Endothelial cell of umbilical vein (primary cell): ENCODE measurements at regions not wholly inside any gene's neighbourhood (a gene's known extent, or its start where the extent isn't known, plus 50 kb on each side); places are given as distances from the start of the nearest gene placed in this dataset.

Experiments used
- BruUV-seq: library from RNA; stranded (reverse); fragments of 400-500 nt; replicated peaks from 2 replicates; lab custom pipeline; 2021; lab: Mats Ljungman, UMichigan
- CTCF ChIA-PET: fragments of 300-600, 350-600 bp; sonication (Branson Sonifier 250); formaldehyde crosslinking; loops from one replicate; lab custom pipeline; 2021; ENCODE audit warnings: antibody characterized with exemption, inconsistent platforms; lab: Charles Lee
- POLR2A ChIA-PET: fragments of 300-600, 350-600 bp; sonication (Branson Sonifier 250); formaldehyde crosslinking; loops from one replicate; lab custom pipeline; 2021; ENCODE audit warnings: antibody characterized with exemption, inconsistent platforms; lab: Charles Lee
- DNase-seq: peaks from one replicate; pipeline ENCODE4 v3.0.0-alpha.2; 2011; ENCODE audit warnings: low read depth, low spot score
- FAIRE-seq: peaks from 2 replicates; lab custom pipeline; 2011; peaks lifted over from hg19 to GRCh38; lab: Jason Lieb, UNC
- H2AFZ ChIP-seq: 2 replicates; pipeline ENCODE4 v1.6.0; 2012; ENCODE audit warnings: low read depth, low read length, control low read depth, inconsistent platforms
- H3K27ac ChIP-seq: 2 replicates; pipeline ENCODE4 v1.5.1; 2011; ENCODE audit warnings: low read depth, mild to moderate bottlenecking, control low read depth, low read length, moderate library complexity; ENCODE audit not compliant: insufficient read depth
- H3K27me3 ChIP-seq, 2 experiments: 2 replicates each; pipeline versions ENCODE4 v1.6.0 to v1.6.1; 2011; ENCODE audit warnings: low read length in 2 of 2, mixed read lengths in 1 of 2; ENCODE audit not compliant: control insufficient read depth in 2 of 2, insufficient read depth in 2 of 2
- H3K36me3 ChIP-seq, 2 experiments: 2 replicates in 1 of 2; 3 replicates in 1 of 2; pipeline ENCODE4 v1.5.1; 2011; ENCODE audit warnings: low read length in 2 of 2, mild to moderate bottlenecking in 1 of 2, moderate library complexity in 1 of 2; ENCODE audit not compliant: control insufficient read depth in 2 of 2, insufficient read depth in 2 of 2; ENCODE audit errors: extremely low read depth in 1 of 2
- H3K4me1 ChIP-seq: 3 replicates; pipeline ENCODE4 v1.5.1; 2011; ENCODE audit warnings: mild to moderate bottlenecking, low read length; ENCODE audit not compliant: control insufficient read depth, insufficient read depth; ENCODE audit errors: extremely low read depth
- H3K4me2 ChIP-seq: 2 replicates; pipeline ENCODE4 v1.6.1; 2011; ENCODE audit warnings: low read length, control low read depth, mixed read lengths; ENCODE audit not compliant: insufficient read depth
- H3K4me3 ChIP-seq, 3 experiments: fragments of 200-600 bp in 1 of 3; sonication (generic), shearing (Covaris generic) in 1 of 3; replicated peaks in 1 of 3; 2 replicates each; pipeline ENCODE4 v1.5.1; 2011 to 2016; ENCODE audit warnings: control low read depth in 3 of 3, low read length in 3 of 3, mild to moderate bottlenecking in 2 of 3, inconsistent platforms in 1 of 3, low read depth in 1 of 3, moderate library complexity in 1 of 3; ENCODE audit not compliant: insufficient read depth in 1 of 3
- H3K79me2 ChIP-seq: 2 replicates; pipeline ENCODE4 v1.6.0; 2012; ENCODE audit warnings: low read length, inconsistent platforms; ENCODE audit not compliant: control insufficient read depth, insufficient read depth
- H3K9ac ChIP-seq: replicated peaks from 2 replicates; pipeline ENCODE3; 2011; ENCODE audit warnings: low read length, control low read depth; ENCODE audit not compliant: insufficient read depth; ENCODE audit errors: extremely low read depth
- H3K9me1 ChIP-seq: replicated peaks from 3 replicates; pipeline ENCODE4 v1.6.0; 2011; ENCODE audit warnings: mild to moderate bottlenecking, low read length; ENCODE audit not compliant: control insufficient read depth, insufficient read depth; ENCODE audit errors: extremely low read depth
- H3K9me3 ChIP-seq: replicated peaks from 2 replicates; pipeline ENCODE4 v1.5.1; 2012; ENCODE audit warnings: low read length, inconsistent platforms; ENCODE audit not compliant: control insufficient read depth, insufficient read depth
- H4K20me1 ChIP-seq: replicated peaks from 2 replicates; pipeline ENCODE3; 2011; ENCODE audit warnings: mild to moderate bottlenecking, low read length; ENCODE audit not compliant: control insufficient read depth, insufficient read depth; ENCODE audit errors: extremely low read depth
- EZH2 ChIP-seq: IDR thresholded peaks from 2 replicates; pipeline ENCODE4 v1.6.1; 2012; ENCODE audit warnings: borderline replicate concordance, low read depth, mild to moderate bottlenecking, moderate library complexity, low read length, inconsistent platforms; ENCODE audit not compliant: severe bottlenecking
- FOS ChIP-seq: IDR thresholded peaks from 2 replicates; pipeline ENCODE4 v1.6.1; 2011; ENCODE audit warnings: mild to moderate bottlenecking, low read length, moderate library complexity, borderline replicate concordance; ENCODE audit not compliant: insufficient read depth
- GATA2 ChIP-seq: IDR thresholded peaks from 2 replicates; pipeline ENCODE4 v1.7.0; 2011; ENCODE audit warnings: low read depth, mild to moderate bottlenecking, moderate library complexity, mixed read lengths, low read length; ENCODE audit not compliant: insufficient read length, insufficient read depth
- JUN ChIP-seq: IDR thresholded peaks from 2 replicates; pipeline ENCODE4 v1.6.1; 2011; ENCODE audit warnings: borderline replicate concordance, low read depth; ENCODE audit not compliant: insufficient read length, insufficient read depth
- MYC ChIP-seq: IDR thresholded peaks from one replicate; pipeline ENCODE4 v1.6.1; 2011; ENCODE audit warnings: mild to moderate bottlenecking, low read depth, low read length
- POLR2A ChIP-seq: IDR thresholded peaks from 2 replicates; pipeline ENCODE4 v1.6.1; 2012; ENCODE audit warnings: low read depth, mild to moderate bottlenecking, control low read depth, low read length
- POLR2AphosphoS5 ChIP-seq: IDR thresholded peaks from 2 replicates; pipeline ENCODE4 v1.6.1; 2012; ENCODE audit warnings: low read depth, mild to moderate bottlenecking, control low read depth, low read length, moderate library complexity; ENCODE audit not compliant: insufficient read depth
- dilution Hi-C: fragments of 300-500 bp; cut with MboI; formaldehyde crosslinking; loops from one replicate; pipeline ENCODE4 v1.15.0; 2019; ENCODE audit warnings: low sequenced_read_pairs; ENCODE audit not compliant: extremely low pct_ligation_motif_present
- intact Hi-C: fragments of 100-400 bp; cut with micrococcal nuclease; formaldehyde crosslinking; loops from one replicate; pipeline ENCODE4 v1.10.0; 2022
- TF ChIP-seq, protein P1 (sequence below): IDR thresholded peaks from 2 replicates; pipeline ENCODE4 v1.6.1; 2011; ENCODE audit not compliant: insufficient read depth, insufficient read length
- TF ChIP-seq, protein P2 (sequence below), 2 donors: IDR thresholded peaks; 1 replicate in 1 of 2; 2 replicates in 1 of 2; pipeline ENCODE4 v1.5.1; 2011; ENCODE audit warnings: low read length in 2 of 2, mild to moderate bottlenecking in 2 of 2, moderate library complexity in 2 of 2, control low read depth in 1 of 2, inconsistent platforms in 1 of 2, low read depth in 1 of 2; ENCODE audit not compliant: insufficient read depth in 1 of 2; ENCODE audit errors: extremely low read depth in 1 of 2

DNA sequence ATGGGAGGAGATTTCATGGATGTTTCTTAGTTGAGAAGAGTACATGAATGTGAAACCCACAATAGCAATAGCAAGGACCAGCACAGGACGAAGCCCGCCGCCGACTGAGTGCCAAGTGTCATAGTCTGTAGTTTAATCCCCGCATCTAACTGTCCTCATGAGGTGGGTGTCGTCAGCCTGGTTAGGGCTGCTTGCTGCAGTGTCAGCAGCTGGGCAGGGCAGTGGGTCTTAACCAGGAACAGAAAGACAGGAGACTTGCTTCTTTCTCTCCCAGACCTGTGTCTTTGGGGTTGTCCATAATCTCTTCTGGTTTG, 146.6 kb downstream of the VAPA start:
- H3K4me2 ChIP-seq: no peak overlapping the region
- H3K4me3 ChIP-seq: no peak overlapping the region
- CTCF ChIA-PET: no interaction called here
- no peak overlapping the region for H3K27ac ChIP-seq
- no peaks in the 10 kb centered on the region for H3K79me2 ChIP-seq
- TF ChIP-seq MYC: no peak
- no peak for TF ChIP-seq POLR2AphosphoS5
- TF ChIP-seq EZH2: no peak
- no peak for TF ChIP-seq POLR2A
- TF ChIP-seq, protein P1, sequence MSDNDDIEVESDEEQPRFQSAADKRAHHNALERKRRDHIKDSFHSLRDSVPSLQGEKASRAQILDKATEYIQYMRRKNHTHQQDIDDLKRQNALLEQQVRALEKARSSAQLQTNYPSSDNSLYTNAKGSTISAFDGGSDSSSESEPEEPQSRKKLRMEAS: no peak
- TF ChIP-seq JUN: no peak
- TF ChIP-seq GATA2: no peak
- TF ChIP-seq, protein P2, sequence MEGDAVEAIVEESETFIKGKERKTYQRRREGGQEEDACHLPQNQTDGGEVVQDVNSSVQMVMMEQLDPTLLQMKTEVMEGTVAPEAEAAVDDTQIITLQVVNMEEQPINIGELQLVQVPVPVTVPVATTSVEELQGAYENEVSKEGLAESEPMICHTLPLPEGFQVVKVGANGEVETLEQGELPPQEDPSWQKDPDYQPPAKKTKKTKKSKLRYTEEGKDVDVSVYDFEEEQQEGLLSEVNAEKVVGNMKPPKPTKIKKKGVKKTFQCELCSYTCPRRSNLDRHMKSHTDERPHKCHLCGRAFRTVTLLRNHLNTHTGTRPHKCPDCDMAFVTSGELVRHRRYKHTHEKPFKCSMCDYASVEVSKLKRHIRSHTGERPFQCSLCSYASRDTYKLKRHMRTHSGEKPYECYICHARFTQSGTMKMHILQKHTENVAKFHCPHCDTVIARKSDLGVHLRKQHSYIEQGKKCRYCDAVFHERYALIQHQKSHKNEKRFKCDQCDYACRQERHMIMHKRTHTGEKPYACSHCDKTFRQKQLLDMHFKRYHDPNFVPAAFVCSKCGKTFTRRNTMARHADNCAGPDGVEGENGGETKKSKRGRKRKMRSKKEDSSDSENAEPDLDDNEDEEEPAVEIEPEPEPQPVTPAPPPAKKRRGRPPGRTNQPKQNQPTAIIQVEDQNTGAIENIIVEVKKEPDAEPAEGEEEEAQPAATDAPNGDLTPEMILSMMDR (IDR thresholded peaks at IDR 0.05; ENCODE audit: extremely low read depth in 1 of 2, insufficient read depth in 1 of 2, low read depth in 1 of 2, low read length in 2 of 2): no peak
- no peak for TF ChIP-seq FOS
- no peaks in the 10 kb centered on the region for H3K36me3 ChIP-seq
- FAIRE-seq (no peak), DNase-seq (no peak)
- POLR2A ChIA-PET: no interaction called here
- H3K4me1 ChIP-seq: peaks cover 41% of the 10 kb centered on the region
- H2AFZ ChIP-seq: no peak overlapping the region
- no peaks in the 10 kb centered on the region for H4K20me1 ChIP-seq
- H3K9me1 ChIP-seq: no peaks in the 10 kb centered on the region
- H3K27me3 ChIP-seq: no peaks in the 10 kb centered on the region
- H3K9me3 ChIP-seq: no peaks in the 10 kb centered on the region
- BruUV-seq: no TSS peak
- no peak overlapping the region for H3K9ac ChIP-seq
- intact Hi-C loops: no loop called here
- dilution Hi-C loops: no loop called here
